Endodermal cell (in vitro differentiated cells): ENCODE measurements at regions not wholly inside any gene's neighbourhood (a gene's known extent, or its start where the extent isn't known, plus 50 kb on each side); places are given as distances from the start of the nearest gene placed in this dataset.
A peak's percentile ranks its signal among the peaks of the same experiment; 100 is the strongest.

ENCODE experiments used
- DNase-seq: peaks from one replicate; pipeline ENCODE4 v3.0.0-alpha.2; 2017
- H3K27ac ChIP-seq: 2 replicates; pipeline ENCODE4 v1.5.1; 2013; ENCODE audit warnings: mild to moderate bottlenecking, low read depth, low read length, moderate library complexity
- H3K27me3 ChIP-seq: 2 replicates; pipeline ENCODE4 v1.6.1; 2013; ENCODE audit warnings: mild to moderate bottlenecking, low read length, moderate library complexity; ENCODE audit not compliant: insufficient read depth, control insufficient read depth, poor library complexity, severe bottlenecking
- H3K36me3 ChIP-seq: 2 replicates; pipeline ENCODE4 v1.7.0; 2013; ENCODE audit warnings: mild to moderate bottlenecking, low read length, moderate library complexity; ENCODE audit not compliant: control insufficient read depth, insufficient read depth
- H3K4me1 ChIP-seq: one replicate; pipeline ENCODE4 v1.7.0; 2013; ENCODE audit warnings: low read length; ENCODE audit not compliant: control insufficient read depth, insufficient read depth
- H3K4me3 ChIP-seq: 2 replicates; pipeline ENCODE4 v1.5.1; 2013; ENCODE audit warnings: mild to moderate bottlenecking, low read length, moderate library complexity
- H3K9ac ChIP-seq: 2 replicates; pipeline ENCODE4 v1.6.1; 2013; ENCODE audit warnings: mild to moderate bottlenecking, low read length, moderate library complexity; ENCODE audit not compliant: poor library complexity, severe bottlenecking; ENCODE audit errors: extremely low read depth
- H3K9me3 ChIP-seq: 2 replicates; pipeline ENCODE4 v1.6.1; 2013; ENCODE audit warnings: mild to moderate bottlenecking, low read length, moderate library complexity; ENCODE audit not compliant: control insufficient read depth
- H3K27ac Mint-ChIP-seq: 2 replicates; pipeline ENCODE4 v1.8.0; 2020; ENCODE audit warnings: mixed read lengths
- H3K27me3 Mint-ChIP-seq: 2 replicates; pipeline ENCODE4 v1.8.0; 2021; ENCODE audit warnings: mild to moderate bottlenecking, mixed read lengths; ENCODE audit not compliant: insufficient read depth
- H3K36me3 Mint-ChIP-seq: 2 replicates; pipeline ENCODE4 v1.8.0; 2020; ENCODE audit warnings: low read depth, mixed read lengths
- H3K4me1 Mint-ChIP-seq: 2 replicates; pipeline ENCODE4 v1.8.0; 2020; ENCODE audit warnings: mixed read lengths
- H3K4me3 Mint-ChIP-seq: 2 replicates; pipeline ENCODE4 v1.8.0; 2020; ENCODE audit warnings: mild to moderate bottlenecking, moderate library complexity, mixed read lengths
- H3K9me3 Mint-ChIP-seq: 2 replicates; pipeline ENCODE4 v1.8.0; 2020; ENCODE audit warnings: mild to moderate bottlenecking, mixed read lengths
- CTCF ChIP-seq: fragments of 200-600 bp; sonication (generic); conservative IDR thresholded peaks from 2 replicates; pipeline ENCODE4 v1.5.0; 2021; ENCODE audit warnings: antibody characterized with exemption, mild to moderate bottlenecking
- WGBS, 2 experiments: methylation state at CpG; one replicate each; pipeline versions ENCODE4 v1.1.5 to v1.1.7; 2013; ENCODE audit warnings: missing lambda C conversion rate in 2 of 2, mixed read lengths in 1 of 2; ENCODE audit not compliant: insufficient coverage in 1 of 2, insufficient read length in 1 of 2; 5-methylcytosine and 5-hydroxymethylcytosine counted together

GRCh38 chr4:160020804-160021203 is 917.9 kb downstream of the RAPGEF2 start:
- Mint-ChIP-seq H3K4me3 (no peak overlapping the region), H3K9me3 (no peaks in the 10 kb centered on the region), H3K27ac (no peak overlapping the region), H3K36me3 (no peaks in the 10 kb centered on the region), H3K27me3 (no peaks in the 10 kb centered on the region), H3K4me1 (peaks cover 20% of the 10 kb centered on the region)
- peaks cover 7% of the 10 kb centered on the region for H3K4me1 ChIP-seq
- WGBS, 2 experiments: 95 to 100% methylated on average over 2 to 3 of the region's 3 CpGs
- DNase-seq: no peak
- H3K9me3 ChIP-seq: no peaks in the 10 kb centered on the region
- H3K36me3 ChIP-seq: no peaks in the 10 kb centered on the region
- no peak overlapping the region for H3K27ac ChIP-seq
- H3K4me3 ChIP-seq: no peak overlapping the region
- TF ChIP-seq CTCF: no peak
- no peak overlapping the region for H3K9ac ChIP-seq
- H3K27me3 ChIP-seq: no peaks in the 10 kb centered on the region

GRCh38 chr4:160021870-160022269 is 919.0 kb downstream of the RAPGEF2 start:
- Mint-ChIP-seq H3K27me3 (no peaks in the 10 kb centered on the region), H3K9me3 (no peaks in the 10 kb centered on the region), H3K36me3 (no peaks in the 10 kb centered on the region), H3K4me3 (no peak overlapping the region), H3K27ac (no peak overlapping the region), H3K4me1 (peaks cover 25% of the 10 kb centered on the region)
- H3K4me1 ChIP-seq: peaks cover 7% of the 10 kb centered on the region
- no peaks in the 10 kb centered on the region for H3K27me3 ChIP-seq
- H3K27ac ChIP-seq: no peak overlapping the region
- H3K9me3 ChIP-seq: no peaks in the 10 kb centered on the region
- no peaks in the 10 kb centered on the region for H3K36me3 ChIP-seq
- H3K4me3 ChIP-seq: no peak overlapping the region
- DNase-seq: no peak
- no peak overlapping the region for H3K9ac ChIP-seq
- TF ChIP-seq CTCF: no peak
- WGBS, 2 experiments: 89 to 96% methylated on average over 1 of the region's 1 CpG

GRCh38 chr4:160026721-160027120 is 923.8 kb downstream of the RAPGEF2 start:
- no peaks in the 10 kb centered on the region for H3K9me3 ChIP-seq
- H3K27me3 ChIP-seq: no peaks in the 10 kb centered on the region
- Mint-ChIP-seq H3K27ac (no peak overlapping the region), H3K36me3 (no peaks in the 10 kb centered on the region), H3K4me1 (peaks cover 25% of the 10 kb centered on the region), H3K9me3 (no peaks in the 10 kb centered on the region), H3K27me3 (no peaks in the 10 kb centered on the region), H3K4me3 (no peak overlapping the region)
- H3K36me3 ChIP-seq: no peaks in the 10 kb centered on the region
- TF ChIP-seq CTCF: no peak
- DNase-seq: peak; percentile 74
- H3K9ac ChIP-seq: no peak overlapping the region
- peaks cover 7% of the 10 kb centered on the region for H3K4me1 ChIP-seq
- no peak overlapping the region for H3K4me3 ChIP-seq
- WGBS, 2 experiments: 88% methylated on average over 2 of the region's 2 CpGs; no CpG with 5 or more reads in 1 of the 2 experiments
- no peak overlapping the region for H3K27ac ChIP-seq
